Gastroesophageal sphincter (tissue), 4 donors: ENCODE measurements at regions not wholly inside any gene's neighbourhood (a gene's known extent, or its start where the extent isn't known, plus 50 kb on each side); places are given as distances from the start of the nearest gene placed in this dataset.

Source experiments
- ATAC-seq: fragments of 150-250 bp; one replicate; pipeline ENCODE4 v1.9.1; 2016; ENCODE audit warnings: mild to moderate bottlenecking, moderate library complexity
- H3K27ac ChIP-seq, 4 donors: fragments of 200-600 bp; sonication (generic) in 3 of 4; 1 replicate in 3 of 4; 2 replicates in 1 of 4; pipeline ENCODE4 v1.5.1; 2016 to 2019
- H3K27me3 ChIP-seq: fragments of 200-600 bp; sonication (generic); one replicate; pipeline ENCODE4 v1.5.1; 2019
- H3K36me3 ChIP-seq, 2 donors: fragments of 200-600 bp; sonication (generic); one replicate each; pipeline ENCODE4 v1.5.1; 2019; ENCODE audit warnings: control low read depth in 1 of 2
- H3K4me1 ChIP-seq, 3 donors: fragments of 200-600 bp; sonication (generic); 1 replicate in 2 of 3; 2 replicates in 1 of 3; pipeline ENCODE4 v1.5.1; 2016 to 2019; ENCODE audit warnings: control low read depth in 2 of 3
- H3K4me3 ChIP-seq, 2 donors: fragments of 200-600 bp; sonication (generic); one replicate each; pipeline ENCODE4 v1.5.1; 2019; ENCODE audit warnings: mild to moderate bottlenecking in 1 of 2, moderate library complexity in 1 of 2
- H3K9me3 ChIP-seq, 3 donors: fragments of 200-600 bp; sonication (generic); one replicate each; pipeline ENCODE4 v1.5.1; 2017 to 2019; ENCODE audit warnings: control low read depth in 2 of 3
- CTCF ChIP-seq, 4 experiments: fragments of 200-600 bp in 2 of 4; fragments of 450-650 bp in 2 of 4; sonication (generic) in 1 of 4; IDR thresholded peaks; one replicate each; pipeline ENCODE4 v1.5.1; 2017 to 2019; ENCODE audit warnings: antibody characterized with exemption in 4 of 4, mild to moderate bottlenecking in 2 of 4, moderate library complexity in 2 of 4
- EP300 ChIP-seq: sonication (generic); formaldehyde crosslinking; IDR thresholded peaks from one replicate; pipeline ENCODE4 v1.6.1; 2017; ENCODE audit warnings: antibody characterized with exemption, mild to moderate bottlenecking
- POLR2A ChIP-seq, 2 donors: fragments of 450-650 bp; IDR thresholded peaks; one replicate each; pipeline ENCODE4 v1.6.1; 2017; ENCODE audit warnings: antibody characterized with exemption in 2 of 2, mild to moderate bottlenecking in 2 of 2, moderate library complexity in 1 of 2
- POLR2AphosphoS5 ChIP-seq: sonication (generic); formaldehyde crosslinking; IDR thresholded peaks from one replicate; pipeline ENCODE4 v1.6.1; 2017; ENCODE audit warnings: antibody characterized with exemption
- WGBS, 2 donors: methylation state at CpG; one replicate each; pipeline ENCODE4 v1.1.5; 2018; ENCODE audit warnings: low coverage in 1 of 2; 5-methylcytosine and 5-hydroxymethylcytosine counted together

- Histone ChIP-seq H3K27ac (no peak overlapping the region), H3K9me3 (no peaks in the 10 kb centered on the region), H3K36me3 (no peaks in the 10 kb centered on the region), H3K27me3 (peaks cover 5% of the 10 kb centered on the region), H3K4me3 (no peak overlapping the region), H3K4me1 (peaks cover 0 to 17% (median 0%) of the 10 kb centered on the region in 3 donors)
- ATAC-seq, result no peak
- 72 to 80% methylated on average over 1 to 3 of the region's 3 CpGs for WGBS, 2 donors
- TF ChIP-seq CTCF (IDR thresholded peaks at IDR 0.05) (no peak), POLR2A (IDR thresholded peaks at IDR 0.05) (no peak), EP300 (no peak), POLR2AphosphoS5 (no peak)
These were observed 247.7 kb downstream of the MIAT start for GRCh38 chr22:26905076-26905475.

- Histone ChIP-seq H3K4me1 (peaks cover 0 to 17% (median 0%) of the 10 kb centered on the region in 3 donors), H3K9me3 (no peaks in the 10 kb centered on the region), H3K4me3 (no peak overlapping the region), H3K27me3 (peaks cover 5% of the 10 kb centered on the region), H3K27ac (no peak overlapping the region), H3K36me3 (no peaks in the 10 kb centered on the region)
- no peak for ATAC-seq
- no peak for TF ChIP-seq CTCF (IDR thresholded peaks at IDR 0.05)
- no peak for TF ChIP-seq POLR2A (IDR thresholded peaks at IDR 0.05)
- no peak for TF ChIP-seq POLR2AphosphoS5
- no peak for TF ChIP-seq EP300
- 66 to 80% methylated on average over 4 of the region's 4 CpGs for WGBS, 2 donors
These were observed 248.3 kb downstream of the MIAT start for GRCh38 chr22:26905640-26906039.

GRCh38 chr22:26906464-26906863, 249.1 kb downstream of the MIAT start:
- TF ChIP-seq EP300 (no peak), POLR2A (IDR thresholded peaks at IDR 0.05) (no peak), CTCF (IDR thresholded peaks at IDR 0.05) (no peak), POLR2AphosphoS5 (no peak)
- ATAC-seq, result no peak
- Histone ChIP-seq H3K27ac (no peak overlapping the region), H3K4me1 (peaks cover 0 to 17% (median 0%) of the 10 kb centered on the region in 3 donors), H3K36me3 (no peaks in the 10 kb centered on the region), H3K27me3 (peaks cover 1% of the 10 kb centered on the region), H3K9me3 (no peaks in the 10 kb centered on the region), H3K4me3 (no peak overlapping the region)
- 80 to 84% methylated on average over 6 to 10 of the region's 10 CpGs for WGBS, 2 donors

GRCh38 chr22:26907366-26907765, 250.0 kb downstream of the MIAT start:
- Histone ChIP-seq H3K4me3 (no peak overlapping the region), H3K27me3 (peaks cover 2% of the 10 kb centered on the region), H3K27ac (no peak overlapping the region), H3K36me3 (no peaks in the 10 kb centered on the region), H3K9me3 (no peaks in the 10 kb centered on the region), H3K4me1 (peaks cover 0 to 14% (median 0%) of the 10 kb centered on the region in 3 donors)
- no peak for ATAC-seq
- 100% methylated on average over 1 to 2 of the region's 2 CpGs for WGBS, 2 donors
- TF ChIP-seq CTCF (IDR thresholded peaks at IDR 0.05), result no peak
- no peak for TF ChIP-seq POLR2A (IDR thresholded peaks at IDR 0.05)
- no peak for TF ChIP-seq POLR2AphosphoS5
- TF ChIP-seq EP300, result no peak

GRCh38 chr22:26910845-26911244, 253.5 kb downstream of the MIAT start:
- Histone ChIP-seq H3K27ac (no peak overlapping the region), H3K36me3 (no peaks in the 10 kb centered on the region), H3K4me3 (no peak overlapping the region), H3K27me3 (peaks cover 22% of the 10 kb centered on the region), H3K9me3 (no peaks in the 10 kb centered on the region), H3K4me1 (no peaks in the 10 kb centered on the region)
- TF ChIP-seq CTCF (IDR thresholded peaks at IDR 0.05), result no peak
- TF ChIP-seq EP300, result no peak
- no peak for TF ChIP-seq POLR2AphosphoS5
- no peak for TF ChIP-seq POLR2A (IDR thresholded peaks at IDR 0.05)
- no CpG with 5 or more reads among the region's 4 CpGs for WGBS, 2 donors
- no peak for ATAC-seq
